ENCODE measurements at regions not wholly inside any gene's neighbourhood (a gene's known extent, or its start where the extent isn't known, plus 50 kb on each side); places are given as distances from the start of the nearest gene placed in this dataset.
"Not testable (repeated sequence)": the region's sequence is repeated elsewhere in the genome, so short reads cannot be mapped to it uniquely, and the experiment has no call there.

- Histone ChIP-seq H3K27me3 (no peaks in the 10 kb centered on the region), H3K4me3 (ENCODE audit: low read depth, low read length) (no peak overlapping the region), H3K9me3 (no peaks in the 10 kb centered on the region), H3K36me3 (no peaks in the 10 kb centered on the region), H3K4me1 (no peaks in the 10 kb centered on the region)
- no peak for DNase-seq
- TF ChIP-seq, protein P1, sequence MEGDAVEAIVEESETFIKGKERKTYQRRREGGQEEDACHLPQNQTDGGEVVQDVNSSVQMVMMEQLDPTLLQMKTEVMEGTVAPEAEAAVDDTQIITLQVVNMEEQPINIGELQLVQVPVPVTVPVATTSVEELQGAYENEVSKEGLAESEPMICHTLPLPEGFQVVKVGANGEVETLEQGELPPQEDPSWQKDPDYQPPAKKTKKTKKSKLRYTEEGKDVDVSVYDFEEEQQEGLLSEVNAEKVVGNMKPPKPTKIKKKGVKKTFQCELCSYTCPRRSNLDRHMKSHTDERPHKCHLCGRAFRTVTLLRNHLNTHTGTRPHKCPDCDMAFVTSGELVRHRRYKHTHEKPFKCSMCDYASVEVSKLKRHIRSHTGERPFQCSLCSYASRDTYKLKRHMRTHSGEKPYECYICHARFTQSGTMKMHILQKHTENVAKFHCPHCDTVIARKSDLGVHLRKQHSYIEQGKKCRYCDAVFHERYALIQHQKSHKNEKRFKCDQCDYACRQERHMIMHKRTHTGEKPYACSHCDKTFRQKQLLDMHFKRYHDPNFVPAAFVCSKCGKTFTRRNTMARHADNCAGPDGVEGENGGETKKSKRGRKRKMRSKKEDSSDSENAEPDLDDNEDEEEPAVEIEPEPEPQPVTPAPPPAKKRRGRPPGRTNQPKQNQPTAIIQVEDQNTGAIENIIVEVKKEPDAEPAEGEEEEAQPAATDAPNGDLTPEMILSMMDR (IDR thresholded peaks at IDR 0.05; ENCODE audit: low read depth, low read length) = no peak
Measured at GRCh38 chr9:31908891-31909480, 475.5 kb upstream of the ACO1 start.

DNA sequence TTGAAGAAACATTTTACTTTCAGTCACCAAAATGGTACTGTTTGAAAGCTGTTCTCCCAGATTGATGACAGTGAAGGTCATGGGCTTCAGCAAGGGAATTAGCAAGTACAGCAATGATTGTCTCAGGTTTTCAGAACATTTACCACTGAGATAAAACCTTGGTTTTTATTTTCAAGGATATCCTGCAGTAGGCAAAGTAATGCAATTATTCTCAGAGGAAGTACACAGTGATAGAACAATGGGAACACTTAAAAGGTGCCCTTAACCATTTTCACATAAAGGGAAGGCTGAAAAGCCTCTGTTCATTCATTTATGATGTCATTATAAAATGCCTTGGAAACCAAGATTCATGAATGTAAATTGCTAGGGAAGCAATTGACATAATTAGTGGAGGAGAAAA is 471.8 kb upstream of the ACO1 start:
- H3K9me3 ChIP-seq = no peaks in the 10 kb centered on the region
- no peaks in the 10 kb centered on the region for H3K36me3 ChIP-seq
- no peak overlapping the region for H3K4me3 ChIP-seq (ENCODE audit: low read depth, low read length)
- DNase-seq = no peak
- TF ChIP-seq, protein P1 (IDR thresholded peaks at IDR 0.05; ENCODE audit: low read depth, low read length) = no peak
- H3K27me3 ChIP-seq = no peaks in the 10 kb centered on the region
- no peaks in the 10 kb centered on the region for H3K4me1 ChIP-seq

- no peak for DNase-seq
- Histone ChIP-seq H3K36me3 (no peaks in the 10 kb centered on the region), H3K27me3 (no peaks in the 10 kb centered on the region), H3K4me3 (ENCODE audit: low read depth, low read length) (no peak overlapping the region), H3K4me1 (no peaks in the 10 kb centered on the region), H3K9me3 (no peaks in the 10 kb centered on the region)
- TF ChIP-seq, protein P1 (IDR thresholded peaks at IDR 0.05; ENCODE audit: low read depth, low read length) = peak; percentile 28; the same call in 1 of the 2 replicates
Measured at GRCh38 chr9:31916591-31917241, 467.7 kb upstream of the ACO1 start.

DNA sequence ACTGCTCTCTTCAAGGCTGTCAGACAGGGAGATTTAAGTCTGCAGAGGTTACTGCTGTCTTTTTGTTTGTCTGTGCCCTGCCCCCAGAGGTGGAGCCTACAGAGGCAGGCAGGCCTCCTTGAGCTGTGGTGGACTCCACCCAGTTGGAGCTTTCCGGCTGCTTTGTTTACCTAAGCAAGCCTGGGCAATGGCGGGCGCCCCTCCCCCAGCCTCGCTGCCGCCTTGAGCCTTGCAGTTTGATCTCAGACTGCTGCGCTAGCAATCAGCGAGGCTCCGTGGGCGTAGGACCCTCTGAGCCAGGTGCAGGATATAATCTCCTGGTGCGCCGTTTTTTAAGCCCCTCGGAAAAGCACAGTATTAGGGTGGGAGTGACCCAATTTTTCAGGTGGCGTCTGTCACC is 446.7 kb upstream of the ACO1 start:
- H3K27me3 ChIP-seq = not testable (repeated sequence)

GRCh38 chr9:31950756-31951155 is 433.7 kb upstream of the ACO1 start:
- no peaks in the 10 kb centered on the region for H3K27me3 ChIP-seq
- no peak overlapping the region for H3K4me3 ChIP-seq (ENCODE audit: low read depth, low read length)
- no peaks in the 10 kb centered on the region for H3K4me1 ChIP-seq
- H3K36me3 ChIP-seq = no peaks in the 10 kb centered on the region
- H3K9me3 ChIP-seq = no peaks in the 10 kb centered on the region
- no peak for DNase-seq
- TF ChIP-seq, protein P1 (IDR thresholded peaks at IDR 0.05; ENCODE audit: low read depth, low read length) = no peak

More for the DNA sequence above, 446.7 kb upstream of the ACO1 start:
- H3K4me3 ChIP-seq (ENCODE audit: low read depth, low read length); DNase-seq; H3K4me1 ChIP-seq; H3K36me3 ChIP-seq; H3K9me3 ChIP-seq: not testable (repeated sequence)

GRCh38 chr9:31958572-31958971 is 425.9 kb upstream of the ACO1 start:
- no peak overlapping the region for H3K4me3 ChIP-seq (ENCODE audit: low read depth, low read length)
- H3K27me3 ChIP-seq = no peaks in the 10 kb centered on the region
- DNase-seq = no peak
- TF ChIP-seq, protein P1 (IDR thresholded peaks at IDR 0.05; ENCODE audit: low read depth, low read length) = no peak
- no peaks in the 10 kb centered on the region for H3K9me3 ChIP-seq
- no peaks in the 10 kb centered on the region for H3K36me3 ChIP-seq
- H3K4me1 ChIP-seq = no peaks in the 10 kb centered on the region
